NCI-H146 treated with DMSO at 0.1 percent for 48 hours (cell line): ENCODE measurements at regions not wholly inside any gene's neighbourhood (a gene's known extent, or its start where the extent isn't known, plus 50 kb on each side); places are given as distances from the start of the nearest gene placed in this dataset.
"Not testable (repeated sequence)": the region's sequence is repeated elsewhere in the genome, so short reads cannot be mapped to it uniquely, and the experiment has no call there.

Experiments
- DNase-seq: peaks from one replicate; lab custom pipeline; 2025; ENCODE audit not compliant: unreplicated experiment; lab: John Stamatoyannopoulos, UW

GRCh38 chr2:176891105-176891504 is 321.5 kb upstream of the HNRNPA3 start:
- peak; percentile 41 for DNase-seq

DNA sequence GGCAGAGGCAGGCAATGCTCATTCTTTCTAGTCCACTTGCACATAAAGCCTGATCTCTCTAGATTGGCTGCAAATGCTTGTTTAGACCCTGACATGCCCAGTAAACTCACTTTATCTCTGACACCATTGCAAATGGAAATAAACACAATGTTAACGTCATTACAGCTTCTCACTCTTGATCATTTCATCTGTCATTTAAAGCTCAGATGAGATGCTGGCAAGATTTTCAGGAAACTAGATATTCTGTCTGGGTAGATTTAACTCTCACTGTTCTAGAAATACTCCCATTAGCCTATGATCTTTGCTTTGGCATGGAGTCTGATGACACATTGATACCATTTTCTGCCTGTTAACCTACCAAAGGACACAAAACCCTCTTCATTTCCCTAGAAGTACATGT is 320.7 kb upstream of the HNRNPA3 start:
- DNase-seq: no peak

- peak; percentile 91 for DNase-seq
Observed at GRCh38 chr2:176892676-176893226, 319.8 kb upstream of the HNRNPA3 start.

DNA sequence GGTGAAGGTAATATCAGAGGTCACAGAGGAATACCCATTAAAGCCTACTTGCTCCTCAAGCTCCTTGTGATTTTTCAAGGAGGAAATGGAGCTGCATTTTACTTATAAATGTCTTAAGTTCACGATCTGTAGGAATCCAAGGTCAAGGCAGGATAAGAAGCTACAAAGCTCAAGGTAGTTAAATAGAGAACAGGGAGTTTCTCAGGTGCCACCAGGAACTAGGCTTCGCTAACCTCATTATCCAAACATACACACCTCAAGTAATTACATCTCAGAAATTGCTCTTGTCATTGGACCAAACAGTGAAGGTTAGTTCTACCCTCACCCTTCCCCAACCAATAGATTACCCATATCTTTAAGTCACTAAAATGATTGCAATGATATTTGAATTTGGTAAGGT is 317.4 kb upstream of the HNRNPA3 start:
- DNase-seq: no peak

GRCh38 chr2:176902454-176902853 is 310.1 kb upstream of the HNRNPA3 start:
- no peak for DNase-seq

DNA sequence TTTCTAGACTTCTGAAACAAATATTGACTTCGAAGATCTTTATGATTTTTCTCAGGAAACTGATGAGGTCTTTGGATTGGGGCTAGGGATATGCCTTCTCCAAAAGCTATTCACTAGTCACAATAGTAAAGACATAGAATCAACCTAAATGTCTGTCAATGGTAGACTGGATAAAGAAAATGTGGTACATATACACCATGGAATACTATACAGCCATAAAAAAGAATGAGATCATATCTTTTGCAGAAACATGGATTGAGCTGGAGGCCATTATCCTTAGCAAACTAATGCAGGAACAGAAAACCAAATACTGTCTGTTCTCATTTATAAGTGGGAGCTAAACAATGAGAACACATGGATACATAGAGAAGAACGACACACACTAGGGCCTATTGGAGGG is 308.5 kb upstream of the HNRNPA3 start:
- not testable (repeated sequence) for DNase-seq

DNA sequence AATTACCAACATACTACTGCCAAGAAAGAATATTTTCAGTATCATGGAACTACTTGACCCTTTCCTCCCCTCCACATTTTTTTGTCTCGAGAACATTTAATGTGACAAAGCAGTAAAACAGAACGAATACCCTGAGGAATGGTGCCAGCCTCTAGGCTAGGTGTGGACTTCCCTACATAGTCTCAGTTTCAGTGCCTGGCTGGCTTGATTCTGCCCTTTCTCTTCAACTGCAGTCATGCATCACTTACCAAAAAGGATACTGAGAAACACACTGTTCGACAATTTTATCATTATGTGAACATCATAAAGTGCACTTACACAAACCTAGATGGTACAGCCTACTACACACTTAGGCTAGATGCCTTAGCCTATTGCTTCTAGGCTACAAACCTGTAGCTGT is 305.3 kb upstream of the HNRNPA3 start:
- DNase-seq: no peak

GRCh38 chr2:176910828-176911227 is 301.8 kb upstream of the HNRNPA3 start:
- DNase-seq: no peak

GRCh38 chr2:176913955-176914354 is 298.6 kb upstream of the HNRNPA3 start:
- no peak for DNase-seq

DNA sequence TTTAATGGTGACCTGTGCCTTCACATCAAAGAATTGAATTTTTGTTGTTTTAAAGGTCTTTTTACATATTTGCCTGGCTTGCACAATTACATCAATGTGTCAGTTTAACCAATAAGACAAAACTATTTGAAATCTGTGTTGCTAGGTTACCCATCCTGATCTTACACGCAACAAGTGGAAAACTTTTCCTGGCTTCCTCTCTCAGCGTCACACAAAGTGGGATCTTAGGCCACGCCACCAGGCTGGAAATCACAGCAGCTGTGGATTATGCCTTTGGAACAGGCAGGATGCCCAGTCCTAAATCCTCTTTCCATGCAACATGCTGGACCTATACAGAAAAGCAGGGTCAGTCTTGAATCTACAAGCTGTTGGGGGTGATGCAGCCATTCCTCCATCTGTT is 298.2 kb upstream of the HNRNPA3 start:
- no peak for DNase-seq

DNA sequence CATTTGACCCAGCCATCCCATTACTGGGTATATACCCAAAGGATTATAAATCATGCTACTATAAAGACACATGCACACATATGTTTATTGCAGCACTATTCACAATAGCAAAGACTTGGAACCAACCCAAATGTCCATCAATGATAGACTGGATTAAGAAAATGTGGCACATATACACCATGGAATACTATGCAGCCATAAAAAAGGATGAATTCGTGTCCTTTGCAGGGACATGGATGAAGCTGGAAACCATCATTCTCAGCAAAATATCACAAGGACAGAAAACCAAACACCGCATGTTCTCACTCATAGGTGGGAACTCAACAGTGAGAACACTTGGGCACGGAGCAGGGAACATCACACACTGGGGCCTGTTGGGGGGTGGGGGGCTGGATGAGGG is 290.0 kb upstream of the HNRNPA3 start:
- DNase-seq: not testable (repeated sequence)

DNA sequence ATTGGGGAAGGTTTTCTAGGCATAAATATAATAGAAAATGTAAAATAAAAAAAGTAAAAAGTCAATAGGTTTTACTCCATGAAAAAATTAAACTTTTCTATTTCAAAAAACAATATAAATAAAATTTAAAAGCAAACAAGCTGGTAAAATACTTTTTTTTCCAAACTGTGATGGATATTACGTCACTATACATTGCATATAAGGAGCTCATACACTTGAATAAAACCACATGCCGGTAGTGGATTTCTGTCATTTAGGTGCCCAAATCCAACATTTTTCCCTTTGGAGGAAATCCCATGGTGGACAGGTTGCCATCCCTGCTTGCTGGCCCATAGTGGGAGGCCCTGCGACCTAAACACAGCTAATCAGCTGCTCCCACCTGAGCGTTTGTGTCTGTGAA is 289.4 kb upstream of the HNRNPA3 start:
- DNase-seq: no peak

DNA sequence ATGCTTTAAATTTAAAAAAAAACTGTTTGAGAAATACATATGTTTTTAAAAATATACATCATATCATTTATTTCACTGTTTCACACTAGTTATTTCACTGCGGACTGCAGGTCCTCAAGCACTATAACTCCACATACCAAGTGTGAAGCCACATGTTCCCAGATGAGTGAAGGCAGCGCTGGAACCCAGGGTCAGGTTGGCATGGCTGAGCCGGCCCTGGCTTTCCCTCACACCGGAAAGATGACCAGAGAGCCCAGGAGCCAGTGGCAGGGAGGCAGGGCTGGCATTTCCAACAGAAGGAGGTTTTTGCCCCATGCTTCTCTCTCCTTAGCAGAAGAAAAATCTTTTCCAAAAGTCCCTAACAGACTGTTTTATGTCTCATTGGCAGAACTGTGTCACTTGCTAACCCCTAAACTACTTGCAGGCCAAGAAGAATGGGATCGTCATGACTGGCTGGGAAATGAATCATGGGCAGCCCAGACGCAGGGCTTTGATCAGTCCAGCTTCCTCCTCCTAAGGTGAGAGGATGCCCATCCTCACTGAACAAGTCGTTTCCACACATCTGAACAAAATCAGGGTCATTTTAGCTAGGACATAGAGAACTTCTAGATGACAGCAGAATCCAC is 287.6 kb upstream of the HNRNPA3 start:
- no peak for DNase-seq

GRCh38 chr2:176926453-176926852 is 286.1 kb upstream of the HNRNPA3 start:
- no peak for DNase-seq

- DNase-seq: not testable (repeated sequence)
Observed at GRCh38 chr2:176929387-176929786, 283.2 kb upstream of the HNRNPA3 start.

DNA sequence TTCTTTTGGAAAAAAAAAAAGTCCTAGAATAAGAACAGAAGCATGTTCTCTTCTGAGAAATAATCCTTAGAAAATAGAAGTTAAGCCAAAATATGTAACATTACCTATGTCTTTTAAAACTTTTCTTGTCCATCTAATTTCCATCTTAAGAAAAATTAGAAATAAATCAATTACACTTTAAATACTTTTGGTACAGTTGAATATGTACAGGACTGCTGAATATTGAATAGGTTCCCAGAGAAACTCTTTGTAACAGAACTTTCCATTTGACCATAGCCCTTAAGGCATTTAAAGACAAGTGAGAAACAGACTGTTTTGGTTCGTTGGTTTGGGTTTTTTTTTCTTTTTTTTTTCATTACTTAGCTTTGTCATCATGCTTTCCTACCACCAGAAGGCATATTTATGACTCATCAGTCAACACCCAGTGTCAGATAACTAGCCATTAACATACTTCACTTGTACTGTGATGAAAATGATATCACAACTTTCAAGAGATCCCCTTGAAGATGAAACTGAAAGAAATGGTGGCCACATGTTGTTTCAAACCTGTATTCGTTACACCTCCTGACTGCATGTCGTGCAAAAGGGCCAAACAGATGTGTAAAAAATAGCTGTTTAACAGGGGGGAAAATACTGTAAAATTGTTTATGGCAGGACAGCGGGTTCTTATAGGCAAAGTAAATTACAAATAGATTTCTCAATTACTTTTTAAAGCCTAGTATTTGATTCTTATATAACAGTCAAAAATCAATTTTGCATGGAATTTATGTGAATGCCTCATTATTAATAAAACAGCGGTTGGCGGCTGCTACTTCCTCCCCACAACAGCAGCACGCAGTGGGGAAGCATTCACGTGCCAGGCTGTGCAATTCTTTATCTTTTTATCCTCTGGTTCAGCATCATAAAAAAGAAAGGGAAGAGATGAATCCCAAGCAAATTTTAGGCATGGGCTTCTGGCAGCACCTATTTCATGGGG is 280.7 kb upstream of the HNRNPA3 start:
- DNase-seq: peak; percentile 52

DNA sequence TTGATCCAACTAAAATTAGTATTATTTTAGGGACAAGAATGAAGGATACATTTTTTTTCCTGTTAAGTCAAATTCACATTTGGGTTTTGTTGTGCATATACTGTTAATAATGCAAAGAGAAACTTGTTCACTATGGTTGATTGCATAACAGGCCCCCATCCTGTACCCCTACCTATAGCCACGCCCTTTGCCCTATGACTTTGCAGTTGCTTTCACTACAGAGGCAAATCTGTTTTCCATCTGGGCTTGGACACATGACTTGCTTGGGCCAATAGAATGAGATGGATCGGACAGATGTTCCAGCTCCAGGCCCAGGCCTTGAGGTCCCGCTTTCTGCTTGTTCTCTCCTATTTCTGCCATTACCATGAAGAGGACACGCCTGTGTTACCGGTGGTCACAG is 278.5 kb upstream of the HNRNPA3 start:
- no peak for DNase-seq

- DNase-seq: no peak
Observed at GRCh38 chr2:176934869-176935415, 277.7 kb upstream of the HNRNPA3 start.

DNA sequence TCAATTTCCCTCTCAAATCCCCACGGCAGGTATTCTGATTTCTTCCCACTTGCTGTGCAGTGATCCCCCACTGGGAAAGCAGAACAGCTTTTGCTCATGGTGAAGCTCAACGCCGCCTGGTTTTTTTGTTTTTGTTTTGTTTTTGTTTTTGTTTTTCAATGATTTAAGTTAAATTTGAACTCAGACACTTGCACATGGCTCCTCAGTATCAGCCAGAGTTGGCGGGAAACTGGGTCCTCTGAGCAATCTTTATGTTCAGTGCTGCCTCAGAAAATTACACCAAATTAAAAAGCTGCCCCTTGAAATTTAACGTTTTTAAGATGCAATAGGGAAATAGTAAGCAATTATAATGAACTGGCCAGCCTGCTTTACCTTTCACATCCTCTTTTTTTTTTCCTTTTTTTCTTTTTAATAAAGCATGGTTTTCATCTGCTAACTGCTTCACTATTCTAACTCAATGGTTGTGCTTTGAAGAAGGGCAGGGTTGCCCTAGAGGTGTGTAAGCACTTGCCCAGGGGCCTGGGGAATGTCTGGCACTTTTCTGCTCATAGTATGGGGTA is 277.0 kb upstream of the HNRNPA3 start:
- no peak for DNase-seq

DNA sequence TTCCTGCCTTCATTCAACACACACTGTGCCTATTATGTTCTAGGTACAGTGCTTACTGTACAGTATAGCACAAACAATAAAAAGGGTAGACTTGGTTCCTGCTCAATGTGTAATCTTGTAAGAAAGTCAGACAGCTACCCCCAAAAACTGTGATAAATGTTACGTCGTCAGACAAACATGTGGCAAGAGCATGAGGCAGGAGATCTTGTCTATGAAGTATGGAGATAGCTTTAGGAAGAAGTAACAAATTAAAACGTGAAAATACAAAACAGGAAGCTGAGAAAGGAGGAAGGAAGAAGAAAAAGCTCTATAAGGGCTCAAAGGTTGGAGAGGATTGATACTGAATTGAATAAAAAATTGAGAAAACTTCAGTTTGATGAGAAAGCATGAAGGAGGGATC is 276.2 kb upstream of the HNRNPA3 start:
- no peak for DNase-seq

GRCh38 chr2:176944998-176945397 is 267.6 kb upstream of the HNRNPA3 start:
- no peak for DNase-seq
